GM21786 (cell line): ENCODE measurements at regions not wholly inside any gene's neighbourhood (a gene's known extent, or its start where the extent isn't known, plus 50 kb on each side); places are given as distances from the start of the nearest gene placed in this dataset.
A peak's percentile ranks its signal among the peaks of the same experiment; 100 is the strongest.
"Not testable (repeated sequence)": the region's sequence is repeated elsewhere in the genome, so short reads cannot be mapped to it uniquely, and the experiment has no call there.

ENCODE experiments used
- ATAC-seq: cut with Tn5 transposase; IDR thresholded peaks from one replicate; pipeline ENCODE4 v1.9.1; 2021; ENCODE audit not compliant: unreplicated experiment

DNA sequence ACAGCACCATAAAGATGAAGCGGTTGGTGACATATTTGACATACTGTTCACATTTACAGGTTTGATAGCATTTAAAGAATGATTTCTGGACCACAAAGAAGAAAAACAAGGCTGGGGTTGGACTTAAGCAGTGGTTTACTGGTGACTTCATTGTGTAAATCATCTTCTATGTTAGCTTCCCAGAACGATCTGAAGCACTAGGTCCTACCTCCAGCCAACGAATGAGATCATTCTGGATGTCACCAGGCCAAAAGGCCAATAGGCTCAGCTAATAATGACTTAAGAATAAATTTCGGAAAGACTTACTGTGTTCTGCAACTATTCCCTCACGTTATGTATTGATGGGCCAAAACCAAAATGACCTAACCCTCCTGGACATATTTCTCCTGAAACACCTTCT, 675.3 kb upstream of the CCNG1 start:
- no peak for ATAC-seq

DNA sequence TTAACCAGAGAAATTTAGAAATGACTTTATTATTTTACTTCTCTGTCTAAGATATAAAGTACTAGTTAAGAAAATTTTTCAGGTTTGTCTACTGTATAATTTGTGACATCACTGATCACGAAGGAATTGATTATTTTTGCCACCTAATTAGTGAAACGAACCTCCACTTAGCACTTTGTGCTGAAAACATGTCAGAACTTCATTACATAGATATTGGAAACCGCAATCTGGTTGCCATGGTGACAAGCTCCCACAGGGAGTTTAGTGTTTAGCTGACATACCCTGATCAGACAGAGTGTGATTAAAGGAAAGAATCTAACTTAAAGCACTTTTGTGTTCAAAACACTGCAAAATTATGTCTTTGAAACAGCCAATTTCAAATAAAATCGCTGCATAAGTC, 668.4 kb upstream of the CCNG1 start:
- ATAC-seq: no peak

DNA sequence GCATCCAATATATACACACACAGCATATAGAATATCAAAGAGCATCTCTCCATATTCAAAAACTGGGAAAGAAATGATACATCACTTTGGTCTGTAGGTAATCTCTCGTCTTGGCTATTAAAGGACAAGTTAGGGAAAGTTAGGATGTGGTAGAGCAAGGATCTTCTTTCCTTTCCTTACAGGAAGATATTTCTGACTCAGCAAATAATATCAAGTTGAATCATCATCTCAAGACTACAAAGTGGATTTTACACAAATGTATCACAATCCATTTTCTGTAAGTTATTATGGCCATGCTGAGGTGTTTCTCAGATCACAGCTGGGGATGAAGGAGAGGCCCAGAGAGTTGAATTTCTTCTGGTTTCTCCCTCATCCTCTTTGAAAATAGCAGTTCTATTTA, 651.7 kb upstream of the CCNG1 start:
- no peak for ATAC-seq

GRCh38 chr5:162786234-162786633, 651.2 kb upstream of the CCNG1 start:
- no peak for ATAC-seq

GRCh38 chr5:162796507-162796906, 640.9 kb upstream of the CCNG1 start:
- no peak for ATAC-seq

DNA sequence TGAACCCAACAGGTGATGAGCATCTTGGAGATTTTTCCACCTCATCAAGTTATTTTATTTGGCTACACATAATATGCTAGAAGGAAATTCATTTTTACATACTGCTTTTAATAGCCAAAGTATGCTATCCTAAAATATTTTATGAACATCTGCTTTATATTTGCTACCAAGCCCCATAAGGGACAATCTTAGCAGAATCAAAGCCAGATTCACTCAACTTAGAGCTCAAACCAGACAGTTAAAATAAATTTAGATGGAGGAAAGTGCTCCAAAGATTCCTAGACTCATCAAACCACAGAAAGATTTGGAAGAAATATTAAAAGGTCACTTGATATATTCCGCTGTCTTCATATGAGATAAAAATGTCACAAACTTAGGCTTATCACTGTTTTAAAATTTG, 637.1 kb upstream of the CCNG1 start:
- ATAC-seq: no peak

DNA sequence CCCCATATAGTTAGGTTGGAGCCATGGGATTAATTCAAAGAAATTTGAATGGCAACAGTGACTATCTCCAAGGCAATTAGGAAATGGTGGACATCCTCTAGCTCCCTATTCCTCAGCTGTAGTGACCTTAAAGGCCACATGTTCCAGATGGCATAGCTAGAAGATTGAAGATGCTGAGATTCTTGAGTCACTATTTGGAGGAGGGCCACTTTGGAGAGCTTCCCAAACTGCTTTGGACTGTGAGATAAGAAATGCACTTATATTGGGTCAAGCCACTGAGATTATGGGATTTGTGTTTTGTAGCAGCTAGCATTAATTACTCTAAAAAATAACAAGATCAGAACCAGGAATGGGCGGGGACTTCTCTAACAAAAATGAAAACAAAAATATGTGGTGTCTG, 636.2 kb upstream of the CCNG1 start:
- ATAC-seq: no peak

DNA sequence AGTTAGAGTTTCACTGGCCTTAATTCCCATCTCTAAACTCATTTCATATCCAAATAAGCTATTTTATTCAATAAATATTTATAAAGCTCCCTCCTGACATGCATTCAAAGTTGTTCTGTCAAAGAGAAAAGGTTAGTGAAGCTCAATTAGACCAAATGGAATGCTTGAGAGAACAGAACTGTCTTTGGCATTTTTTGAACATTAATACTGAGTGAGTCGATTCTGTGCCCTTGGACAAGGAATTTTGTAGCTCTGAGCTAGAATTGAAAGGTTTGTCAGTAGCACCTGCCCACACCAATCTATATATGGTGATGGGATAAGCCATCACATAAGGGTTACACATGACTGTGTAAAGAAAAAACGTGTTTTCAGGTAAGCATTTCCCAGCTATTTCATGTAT, 631.2 kb upstream of the CCNG1 start:
- no peak for ATAC-seq

- ATAC-seq: no peak
Measured at GRCh38 chr5:162811071-162811470, 626.3 kb upstream of the CCNG1 start.

- ATAC-seq: no peak
Measured at GRCh38 chr5:162816816-162817215, 620.6 kb upstream of the CCNG1 start.

DNA sequence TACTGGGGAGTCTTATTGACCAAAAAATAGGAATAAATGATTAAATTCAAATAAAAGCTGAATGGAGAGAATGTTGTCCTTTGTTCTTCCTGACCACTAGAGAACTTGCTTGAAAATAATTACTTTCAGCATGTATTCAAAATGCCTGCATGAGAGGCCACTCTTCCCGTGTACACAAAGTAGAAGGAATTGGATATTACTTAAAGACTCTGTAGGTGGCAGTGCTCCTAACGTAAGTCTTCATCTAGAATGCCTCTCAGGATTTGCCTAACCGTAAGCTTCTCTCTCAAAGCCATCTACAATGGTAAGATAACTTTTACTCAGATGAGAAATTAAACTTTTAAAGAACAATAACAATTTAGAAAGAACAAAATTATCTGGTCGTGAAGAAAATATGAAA, 620.0 kb upstream of the CCNG1 start:
- ATAC-seq: no peak

DNA sequence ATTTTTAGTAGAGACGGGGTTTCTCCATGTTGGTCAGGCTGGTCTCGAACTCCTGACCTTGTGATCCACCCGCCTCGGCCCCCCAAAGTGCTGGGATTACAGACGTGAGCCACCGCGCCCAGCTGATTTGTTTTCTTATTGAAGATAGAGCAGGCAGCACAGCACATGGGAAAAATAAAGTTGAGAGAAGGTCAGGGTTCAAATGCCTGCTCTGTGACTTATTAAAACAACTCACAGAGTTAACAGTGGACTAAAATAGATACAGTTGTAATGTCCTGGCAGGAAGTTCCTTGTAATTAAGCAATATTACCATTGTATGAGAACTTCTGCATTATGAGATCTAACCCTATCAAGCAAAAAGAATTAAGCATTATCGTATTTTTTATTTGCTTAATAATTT, 615.7 kb upstream of the CCNG1 start:
- not testable (repeated sequence) for ATAC-seq

DNA sequence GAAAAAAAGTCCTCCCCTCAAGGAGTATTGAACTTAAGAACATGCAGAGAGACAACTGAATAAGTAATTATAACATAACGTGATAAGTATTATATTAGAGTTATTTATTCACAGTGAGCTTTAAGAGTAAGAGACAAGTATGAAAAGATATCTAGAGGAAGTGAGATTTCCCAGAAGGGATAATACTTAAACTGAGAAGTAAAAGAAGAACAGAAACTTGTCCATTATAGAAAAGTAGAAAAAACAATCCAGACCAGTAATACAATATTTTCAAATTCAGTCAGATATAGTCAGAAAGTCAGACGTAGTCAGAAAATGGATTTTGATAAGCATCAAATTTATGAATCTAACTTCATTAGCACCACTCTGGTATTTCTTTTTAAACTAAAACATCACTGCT, 613.0 kb upstream of the CCNG1 start:
- ATAC-seq: peak; percentile 88

- ATAC-seq: no peak
Measured at GRCh38 chr5:162837155-162837554, 600.2 kb upstream of the CCNG1 start.

- no peak for ATAC-seq
Measured at GRCh38 chr5:162842727-162843126, 594.7 kb upstream of the CCNG1 start.

- ATAC-seq: no peak
Measured at GRCh38 chr5:162852134-162852533, 585.3 kb upstream of the CCNG1 start.

GRCh38 chr5:162858770-162859169, 578.6 kb upstream of the CCNG1 start:
- ATAC-seq: no peak

DNA sequence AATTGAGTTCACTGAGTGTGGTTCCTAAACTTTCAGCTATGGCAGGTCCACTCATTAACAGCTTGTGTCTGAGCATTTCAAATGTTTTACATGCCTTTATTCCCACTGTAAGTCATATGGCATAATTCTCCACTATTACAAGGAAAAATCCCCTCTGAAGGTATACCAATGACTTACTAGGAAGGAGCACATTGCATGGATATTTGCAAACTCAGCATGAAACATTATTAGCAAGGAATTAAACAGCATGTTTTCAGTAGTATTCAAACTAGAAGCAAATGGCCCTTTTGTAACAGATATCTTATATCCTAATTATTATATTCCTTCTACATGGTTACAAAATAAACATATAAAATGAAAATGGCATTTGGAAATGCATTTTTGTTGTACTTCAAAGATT, 566.4 kb upstream of the CCNG1 start:
- no peak for ATAC-seq

- ATAC-seq: no peak
Measured at GRCh38 chr5:162882629-162883028, 554.8 kb upstream of the CCNG1 start.

GRCh38 chr5:162886717-162887116, 550.7 kb upstream of the CCNG1 start:
- no peak for ATAC-seq

GRCh38 chr5:162888268-162888667, 549.1 kb upstream of the CCNG1 start:
- ATAC-seq: peak; percentile 42

- ATAC-seq: no peak
Measured at GRCh38 chr5:162911873-162912272, 525.5 kb upstream of the CCNG1 start.

DNA sequence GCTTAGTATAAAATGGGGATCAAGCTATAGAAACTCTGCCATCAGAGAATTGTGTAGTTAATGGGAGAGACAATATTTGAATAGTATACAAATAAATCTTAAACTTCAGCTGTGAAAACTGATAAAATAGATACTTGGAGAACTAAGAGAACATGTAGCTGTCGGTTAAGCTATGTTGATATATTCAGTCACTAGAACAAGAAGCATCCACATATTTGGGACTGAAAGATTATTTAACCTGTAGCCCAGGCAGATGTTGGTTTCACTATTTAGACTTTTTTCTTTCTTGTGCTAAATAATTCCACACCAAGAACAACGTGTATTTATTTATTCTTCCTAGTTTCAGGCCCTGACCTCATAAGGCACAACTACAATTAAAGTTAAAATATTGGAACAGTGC, 521.0 kb upstream of the CCNG1 start:
- ATAC-seq: no peak

- ATAC-seq: no peak
Measured at GRCh38 chr5:162929104-162929503, 508.3 kb upstream of the CCNG1 start.
